ENCODE measurements at regions not wholly inside any gene's neighbourhood (a gene's known extent, or its start where the extent isn't known, plus 50 kb on each side); places are given as distances from the start of the nearest gene placed in this dataset.

DNA sequence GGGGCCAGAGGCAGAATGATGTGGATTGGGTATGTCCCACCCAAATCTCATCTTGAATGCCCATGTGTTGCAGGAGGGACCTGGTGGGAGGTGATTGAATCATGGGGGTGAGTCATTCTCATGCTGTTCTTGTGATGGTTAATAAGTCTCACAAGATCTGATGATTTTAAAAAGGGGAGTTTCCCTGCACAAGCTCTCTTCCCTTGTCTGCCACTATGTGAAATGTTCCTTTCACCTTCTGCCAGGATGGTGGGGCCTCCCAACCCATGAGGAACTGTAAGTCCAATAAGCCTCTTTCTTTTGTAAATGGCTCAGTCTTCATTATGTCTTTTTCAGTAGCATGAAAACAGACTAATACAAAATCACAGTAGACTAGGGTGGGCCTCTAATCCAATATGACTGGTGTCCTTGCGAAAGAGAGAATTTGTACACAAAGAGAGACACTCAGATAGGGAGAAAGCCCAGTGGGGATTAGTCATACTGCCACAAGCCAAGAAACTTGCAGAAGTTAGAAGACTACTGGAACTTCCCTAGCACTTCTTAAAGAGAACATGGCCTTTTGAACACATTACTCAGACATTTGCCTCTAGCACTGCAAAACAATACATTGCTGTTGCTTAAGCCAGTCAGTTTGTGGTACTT is 68.4 kb downstream of the ANXA1 start:
- H3K36me3 Mint-ChIP-seq, result peaks cover 12 to 16% of the 10 kb centered on the region in 2 donors
- DNase-seq (ENCODE audit: low spot score in 2 of 2) (peak in 1 of 2 donors; percentile 32), ATAC-seq (peak; percentile 93 to 96)
- peaks cover under 1 to 5% of the 10 kb centered on the region in 2 donors for H3K9me3 Mint-ChIP-seq
- H3K27ac Mint-ChIP-seq, result peak overlapping the region; percentile 48 to 86

DNA sequence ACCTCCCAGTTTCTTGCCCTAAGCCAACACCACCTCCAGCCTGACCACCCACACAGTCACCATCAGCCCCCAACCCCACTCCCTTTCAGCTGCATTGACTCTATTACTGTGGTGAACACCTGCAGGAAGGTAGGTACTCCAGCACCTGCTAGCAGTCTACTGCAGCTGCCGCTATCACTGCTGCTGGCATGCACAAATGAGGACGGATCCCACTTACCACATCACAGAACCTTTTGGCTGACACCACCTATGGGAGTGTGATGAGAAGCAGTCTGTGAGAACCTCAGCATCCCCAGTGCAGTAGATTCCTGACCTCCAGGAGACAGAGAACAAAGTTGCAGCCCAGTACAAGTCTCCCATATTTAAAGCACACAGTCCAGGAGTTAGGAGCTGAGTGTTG is 71.9 kb downstream of the ANXA1 start:
- ATAC-seq, result no peak
- Mint-ChIP-seq H3K27ac (no peak overlapping the region), H3K36me3 (peaks cover 11 to 14% of the 10 kb centered on the region in 2 donors), H3K9me3 (peaks cover 5 to 6% of the 10 kb centered on the region in 2 donors)
- DNase-seq (ENCODE audit: low spot score in 2 of 2), result no peak

DNA sequence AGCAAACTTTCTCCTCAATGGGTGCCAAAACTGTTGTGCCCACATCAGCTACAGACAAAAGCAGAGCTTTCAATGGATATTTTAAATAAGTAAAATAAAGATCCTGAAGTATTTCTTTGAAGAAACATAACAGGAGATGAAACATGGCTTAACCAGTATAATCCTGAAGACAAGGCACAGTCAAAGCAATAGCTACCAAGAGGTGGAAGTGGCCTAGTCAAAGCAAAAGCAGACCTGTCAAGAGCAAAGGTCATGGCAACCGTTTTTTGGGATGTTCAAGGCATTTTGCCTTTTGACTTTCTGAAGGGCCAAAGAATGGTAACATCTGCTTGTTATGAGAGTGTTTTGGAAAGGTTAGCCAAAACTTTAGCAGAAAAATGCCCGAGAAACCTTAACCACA is 77.9 kb downstream of the ANXA1 start:
- ATAC-seq (peak; percentile 24 to 56), DNase-seq (ENCODE audit: low spot score in 2 of 2) (no peak)
- Mint-ChIP-seq H3K27ac (no peak overlapping the region), H3K9me3 (peaks cover 0 to 6% of the 10 kb centered on the region in 2 donors), H3K36me3 (peaks cover 0 to 8% of the 10 kb centered on the region in 2 donors)

DNA sequence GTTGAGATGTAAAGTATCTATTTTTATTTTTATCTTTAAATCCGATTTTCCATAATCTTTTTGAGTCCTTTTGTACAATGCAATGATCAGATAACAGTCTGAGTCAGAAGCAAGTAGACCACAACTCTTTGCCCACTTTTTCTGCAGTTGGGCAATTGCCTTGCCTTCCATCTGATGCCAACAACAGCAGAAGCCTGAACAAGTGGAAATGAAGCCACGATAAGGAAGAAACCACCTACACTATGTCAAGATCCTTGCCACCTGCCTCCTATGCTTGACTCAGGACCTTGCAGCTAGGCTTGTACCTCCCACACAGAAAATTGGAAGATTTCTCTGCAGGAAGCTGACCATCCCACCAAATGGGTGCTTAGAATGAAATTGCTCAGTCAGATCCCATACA is 78.6 kb downstream of the ANXA1 start:
- Mint-ChIP-seq H3K9me3 (peaks cover 0 to 4% of the 10 kb centered on the region in 2 donors), H3K27ac (no peak overlapping the region), H3K36me3 (peaks cover 0 to 5% of the 10 kb centered on the region in 2 donors)
- DNase-seq (ENCODE audit: low spot score in 2 of 2) (no peak), ATAC-seq (no peak)

DNA sequence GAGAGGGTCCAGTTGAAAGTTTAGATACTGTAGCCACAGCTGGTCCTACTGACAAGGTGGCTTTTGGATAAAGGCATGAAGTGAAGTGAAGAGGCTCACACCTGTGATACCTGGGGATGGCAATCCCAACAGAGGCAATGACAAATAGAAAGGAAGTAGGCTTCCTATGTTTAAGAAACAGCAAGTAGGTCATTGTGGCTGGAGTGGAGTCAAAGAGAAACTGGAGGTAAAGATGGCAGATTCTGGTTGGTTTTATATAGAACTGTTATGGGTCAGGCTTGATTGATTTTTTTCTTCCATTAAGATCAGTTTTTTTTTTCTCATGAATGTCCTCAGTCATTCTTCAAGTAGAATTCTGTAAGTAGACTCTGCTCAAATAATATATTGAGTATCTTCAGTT is 79.5 kb downstream of the ANXA1 start:
- peak; percentile 41 to 80 for ATAC-seq
- no peaks in the 10 kb centered on the region for H3K9me3 Mint-ChIP-seq
- no peak overlapping the region for H3K27ac Mint-ChIP-seq
- DNase-seq (ENCODE audit: low spot score in 2 of 2), result no peak
- no peaks in the 10 kb centered on the region for H3K36me3 Mint-ChIP-seq

DNA sequence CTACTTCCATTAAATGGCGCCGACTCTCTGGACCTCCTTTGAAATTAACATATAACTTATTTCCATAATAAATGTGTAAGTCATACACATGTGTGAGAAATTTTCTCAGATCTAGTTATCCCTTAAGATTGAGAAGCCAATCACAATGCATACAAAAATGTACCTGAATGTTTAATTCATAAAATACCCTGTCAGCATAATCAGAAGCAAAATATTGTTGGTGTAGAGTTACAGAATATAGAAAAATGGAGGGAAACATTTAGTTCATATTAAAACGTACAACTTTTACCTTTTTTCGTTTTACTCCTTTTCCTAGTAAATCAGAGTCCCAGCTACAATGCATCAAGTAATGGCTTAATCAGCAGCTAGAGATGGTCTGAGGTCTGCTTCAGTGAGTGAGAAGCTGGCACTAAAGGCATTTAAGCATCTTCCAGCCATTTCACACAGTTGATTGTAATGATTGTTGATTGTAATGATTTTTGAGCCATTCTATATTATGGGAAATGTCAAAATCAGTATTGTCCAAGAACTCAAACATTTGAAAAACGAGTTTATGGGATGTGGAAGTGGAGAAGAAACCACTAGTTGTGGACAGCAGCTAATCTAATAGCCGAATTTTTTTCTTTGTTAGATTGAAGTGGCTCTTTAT is 81.8 kb downstream of the ANXA1 start:
- no peak for DNase-seq (ENCODE audit: low spot score in 2 of 2)
- ATAC-seq, result no peak
- H3K27ac Mint-ChIP-seq, result no peak overlapping the region
- no peaks in the 10 kb centered on the region for H3K9me3 Mint-ChIP-seq
- no peaks in the 10 kb centered on the region for H3K36me3 Mint-ChIP-seq

DNA sequence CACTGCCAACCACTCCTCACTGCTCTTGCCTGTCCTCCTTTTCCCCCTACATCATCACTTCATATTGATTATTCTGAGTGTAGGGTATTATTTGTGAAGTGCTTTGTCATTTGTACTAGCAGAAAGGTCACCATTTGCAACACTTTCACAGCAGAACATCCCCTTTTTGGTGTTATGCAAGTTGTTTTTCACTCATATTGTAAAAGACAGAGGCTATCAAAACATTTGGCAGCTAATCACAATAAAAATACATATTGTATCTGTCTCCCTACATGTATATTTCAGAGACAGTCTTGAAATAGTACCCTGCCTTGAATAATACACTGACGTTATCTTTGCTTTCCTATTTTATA is 82.3 kb downstream of the ANXA1 start:
- no peak for ATAC-seq
- H3K27ac Mint-ChIP-seq, result no peak overlapping the region

DNA sequence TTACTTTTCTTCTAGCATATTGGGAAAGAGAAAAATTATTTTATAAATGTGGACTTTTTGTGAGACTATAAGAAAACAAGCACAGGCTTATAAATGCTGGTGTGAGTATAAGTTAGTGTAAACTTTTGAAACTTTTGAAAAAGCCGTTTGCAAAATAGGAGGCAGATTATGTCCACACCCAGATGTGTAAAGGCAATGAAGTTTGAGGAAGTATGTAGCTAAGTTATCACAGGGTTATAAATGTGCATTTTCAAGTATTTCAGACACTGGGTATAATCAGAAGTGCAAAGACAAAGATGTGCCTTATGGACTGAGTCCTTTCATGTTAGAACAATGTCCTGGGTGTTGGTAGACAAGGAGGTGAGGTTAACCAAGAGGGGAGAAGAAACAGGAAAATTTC is 85.5 kb downstream of the ANXA1 start:
- DNase-seq (ENCODE audit: low spot score in 2 of 2), result no peak
- no peaks in the 10 kb centered on the region for H3K36me3 Mint-ChIP-seq
- ATAC-seq, result no peak
- H3K27ac Mint-ChIP-seq, result no peak overlapping the region
- no peaks in the 10 kb centered on the region for H3K9me3 Mint-ChIP-seq

More for the DNA sequence above, 82.3 kb downstream of the ANXA1 start:
- DNase-seq (ENCODE audit: low spot score in 2 of 2), result no peak
- no peaks in the 10 kb centered on the region for H3K36me3 Mint-ChIP-seq
- H3K9me3 Mint-ChIP-seq, result no peaks in the 10 kb centered on the region

DNA sequence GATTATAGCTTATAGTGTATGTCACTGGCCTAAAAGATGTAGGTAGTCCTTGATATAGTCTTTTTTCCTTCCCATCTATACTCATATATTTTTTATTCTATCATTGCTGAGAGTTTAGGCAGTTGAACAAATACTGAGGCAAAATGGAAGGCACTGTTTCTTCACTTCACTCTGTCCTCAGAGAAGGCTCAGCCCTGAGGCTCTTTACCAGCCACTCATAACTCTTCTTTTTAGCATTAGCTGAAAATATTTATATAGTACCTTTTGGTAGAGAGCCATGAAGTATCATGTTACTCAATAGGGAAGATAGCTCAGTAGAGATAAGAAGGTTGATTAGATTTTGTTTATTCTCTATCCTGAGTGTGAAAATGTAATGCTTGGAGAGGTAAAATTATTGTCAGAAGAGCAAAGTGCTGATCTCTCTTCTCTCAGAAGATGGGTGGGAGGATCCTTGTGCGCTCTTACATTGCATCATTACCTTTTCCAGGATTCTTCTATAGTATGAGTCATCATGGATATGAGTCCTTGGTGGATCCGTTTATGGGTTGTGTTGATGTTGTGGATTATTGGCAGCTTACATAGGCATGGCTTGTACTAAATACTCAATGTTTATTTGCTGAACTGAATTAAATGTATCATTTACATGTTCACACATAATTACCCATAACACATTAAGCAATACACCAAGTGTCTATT is 88.1 kb downstream of the ANXA1 start:
- no peak for ATAC-seq
- Mint-ChIP-seq H3K9me3 (no peaks in the 10 kb centered on the region), H3K36me3 (no peaks in the 10 kb centered on the region), H3K27ac (no peak overlapping the region)
- DNase-seq (ENCODE audit: low spot score in 2 of 2), result no peak

DNA sequence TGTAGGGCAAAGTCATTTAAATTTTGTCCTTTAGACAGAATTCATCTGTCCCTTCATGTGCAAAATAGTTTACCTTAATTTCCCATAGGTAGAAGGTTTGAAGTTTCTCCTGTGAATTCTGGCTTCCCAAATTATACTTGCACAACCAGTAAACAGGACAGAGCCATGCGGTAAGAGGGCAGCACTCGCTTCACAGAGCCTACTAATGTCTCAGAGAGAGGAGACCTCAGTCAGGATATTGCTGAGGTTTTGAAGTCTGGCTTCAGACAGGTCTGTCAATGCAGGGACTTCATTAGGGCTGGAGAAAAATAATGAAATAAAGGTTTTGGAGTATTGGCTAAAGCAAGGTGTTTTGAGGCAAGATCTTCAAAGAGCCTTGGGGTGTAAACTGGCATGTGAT is 91.4 kb downstream of the ANXA1 start:
- Mint-ChIP-seq H3K9me3 (no peaks in the 10 kb centered on the region), H3K36me3 (no peaks in the 10 kb centered on the region), H3K27ac (no peak overlapping the region)
- ATAC-seq (no peak), DNase-seq (ENCODE audit: low spot score in 2 of 2) (no peak)

DNA sequence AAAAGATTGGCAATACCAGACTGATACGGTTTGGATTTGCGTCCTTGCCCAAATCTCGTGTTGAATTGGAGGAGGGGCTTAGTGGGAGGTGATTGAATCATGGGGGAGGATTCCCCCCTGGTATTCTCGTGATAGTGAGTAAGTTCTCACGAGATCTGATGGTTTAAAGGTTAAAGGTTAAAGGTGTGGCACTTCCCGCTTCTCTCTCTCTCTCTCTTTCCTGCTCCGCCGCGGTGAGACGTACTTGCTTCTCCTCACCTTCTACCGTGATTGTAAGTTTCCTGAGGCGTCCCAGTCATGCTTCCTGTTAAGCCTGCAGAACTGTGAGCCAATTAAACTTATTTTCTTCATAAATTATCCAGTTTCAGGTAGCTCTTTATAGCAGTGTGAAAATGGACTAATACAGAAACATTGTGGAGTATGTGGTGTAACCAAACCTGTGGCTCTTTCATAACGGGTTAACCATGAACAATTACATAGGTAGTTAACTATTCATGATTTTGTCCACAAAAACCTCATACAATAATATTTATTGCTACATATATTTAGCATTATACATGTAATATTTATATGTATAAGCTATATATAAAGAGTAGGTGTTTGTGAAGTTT is 107.5 kb downstream of the ANXA1 start:
- peaks cover 4 to 8% of the 10 kb centered on the region in 2 donors for H3K9me3 Mint-ChIP-seq
- peaks cover 0 to 4% of the 10 kb centered on the region in 2 donors for H3K36me3 Mint-ChIP-seq
- ATAC-seq (no peak), DNase-seq (ENCODE audit: low spot score in 2 of 2) (no peak)
- no peak overlapping the region for H3K27ac Mint-ChIP-seq

DNA sequence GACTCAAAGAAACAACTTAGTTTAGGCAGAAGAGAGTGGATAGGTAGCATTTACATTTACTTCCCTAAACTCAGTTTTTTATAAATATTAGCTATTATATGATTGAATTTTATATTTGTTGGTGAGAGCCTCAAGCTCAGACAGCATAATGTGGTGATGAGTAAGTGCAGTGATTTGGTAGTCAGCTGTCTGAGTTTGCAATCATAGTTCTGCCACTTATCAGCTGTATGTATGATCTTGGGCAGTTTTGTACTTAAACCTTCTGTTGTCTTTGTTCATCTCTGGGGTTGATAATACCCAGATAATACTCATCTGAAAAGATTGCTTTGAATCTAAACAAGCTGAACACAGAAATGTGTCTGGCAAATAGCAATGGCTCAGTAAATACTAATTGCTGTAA is 108.8 kb downstream of the ANXA1 start:
- Mint-ChIP-seq H3K9me3 (peaks cover 3 to 8% of the 10 kb centered on the region in 2 donors), H3K36me3 (peaks cover 0 to 4% of the 10 kb centered on the region in 2 donors), H3K27ac (no peak overlapping the region)
- ATAC-seq (no peak), DNase-seq (ENCODE audit: low spot score in 2 of 2) (no peak)

DNA sequence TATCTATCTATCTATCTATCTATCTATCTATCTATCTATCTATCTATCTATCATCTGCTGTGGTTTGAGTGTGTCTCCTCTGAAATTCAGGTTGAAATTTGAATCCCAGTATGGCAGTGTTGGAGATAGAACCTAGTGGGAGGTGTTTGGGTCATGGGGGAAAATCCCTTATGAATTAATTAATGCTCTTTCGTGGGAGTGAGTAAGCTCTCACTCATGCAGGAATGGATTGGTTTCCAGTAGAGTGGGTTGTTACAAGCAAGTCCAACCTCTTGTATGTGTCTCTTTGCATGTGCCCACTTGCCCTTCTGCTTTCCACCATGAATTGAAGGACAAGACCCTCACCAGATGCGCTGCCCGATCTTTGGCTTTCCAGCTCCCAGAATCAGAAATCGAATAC is 113.0 kb downstream of the ANXA1 start:
- no peaks in the 10 kb centered on the region for H3K36me3 Mint-ChIP-seq
- no peaks in the 10 kb centered on the region for H3K9me3 Mint-ChIP-seq
- DNase-seq (ENCODE audit: low spot score in 2 of 2) (no peak), ATAC-seq (no peak)
- no peak overlapping the region for H3K27ac Mint-ChIP-seq

DNA sequence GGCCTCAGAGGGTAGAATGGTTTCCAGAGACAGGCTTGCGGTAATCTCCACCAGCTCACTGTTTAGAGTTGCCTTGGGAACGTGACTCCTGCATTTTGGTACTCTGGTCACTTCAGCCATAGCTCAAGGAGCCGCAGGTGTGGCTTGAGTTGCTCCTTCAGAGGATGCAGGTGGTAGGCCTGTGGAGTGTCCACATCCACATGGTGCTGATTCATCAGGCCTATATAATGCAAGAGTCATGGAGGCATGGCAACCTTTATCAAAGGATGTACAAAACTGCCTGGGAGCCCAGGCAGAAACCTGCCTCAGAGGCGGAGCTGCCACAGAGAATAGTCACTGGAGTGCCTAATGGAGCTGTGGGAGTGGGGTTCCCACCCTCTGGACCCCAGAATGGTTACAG is 114.2 kb downstream of the ANXA1 start:
- ATAC-seq, result no peak
- DNase-seq (ENCODE audit: low spot score in 2 of 2), result no peak
- Mint-ChIP-seq H3K36me3 (no peaks in the 10 kb centered on the region), H3K9me3 (no peaks in the 10 kb centered on the region), H3K27ac (no peak overlapping the region)

DNA sequence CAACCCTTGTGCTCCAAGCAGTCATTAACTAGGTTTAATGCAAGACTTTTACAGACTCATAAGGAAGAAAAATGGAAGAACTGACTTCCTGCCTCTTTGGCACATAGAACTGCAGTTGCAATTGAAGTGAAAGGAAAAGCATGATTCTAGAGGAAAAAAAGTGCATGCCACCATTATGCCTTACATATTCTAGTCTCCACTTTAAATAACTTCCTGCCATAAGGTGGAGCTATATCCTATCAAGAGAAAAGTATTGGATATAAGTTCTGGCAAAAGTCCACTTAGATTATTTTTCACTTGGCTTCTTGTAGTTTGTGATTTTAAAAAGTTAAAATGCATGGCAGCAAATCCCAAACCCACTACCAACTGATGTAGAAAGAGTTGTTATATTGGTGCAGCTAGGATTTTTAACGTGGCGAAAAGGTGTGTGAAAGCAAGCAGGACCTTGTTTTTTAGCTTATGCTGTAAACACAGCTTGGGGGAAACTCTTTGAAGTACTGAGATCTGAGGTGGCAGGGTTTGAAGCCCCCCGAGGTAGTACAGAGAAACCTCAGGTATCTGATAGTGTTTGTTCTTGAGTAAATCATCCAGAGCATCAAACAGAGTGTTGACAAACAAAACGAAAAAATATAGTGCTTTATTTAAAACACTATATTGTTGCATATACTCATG is 117.9 kb downstream of the ANXA1 start:
- no peak for ATAC-seq
- no peaks in the 10 kb centered on the region for H3K36me3 Mint-ChIP-seq

DNA sequence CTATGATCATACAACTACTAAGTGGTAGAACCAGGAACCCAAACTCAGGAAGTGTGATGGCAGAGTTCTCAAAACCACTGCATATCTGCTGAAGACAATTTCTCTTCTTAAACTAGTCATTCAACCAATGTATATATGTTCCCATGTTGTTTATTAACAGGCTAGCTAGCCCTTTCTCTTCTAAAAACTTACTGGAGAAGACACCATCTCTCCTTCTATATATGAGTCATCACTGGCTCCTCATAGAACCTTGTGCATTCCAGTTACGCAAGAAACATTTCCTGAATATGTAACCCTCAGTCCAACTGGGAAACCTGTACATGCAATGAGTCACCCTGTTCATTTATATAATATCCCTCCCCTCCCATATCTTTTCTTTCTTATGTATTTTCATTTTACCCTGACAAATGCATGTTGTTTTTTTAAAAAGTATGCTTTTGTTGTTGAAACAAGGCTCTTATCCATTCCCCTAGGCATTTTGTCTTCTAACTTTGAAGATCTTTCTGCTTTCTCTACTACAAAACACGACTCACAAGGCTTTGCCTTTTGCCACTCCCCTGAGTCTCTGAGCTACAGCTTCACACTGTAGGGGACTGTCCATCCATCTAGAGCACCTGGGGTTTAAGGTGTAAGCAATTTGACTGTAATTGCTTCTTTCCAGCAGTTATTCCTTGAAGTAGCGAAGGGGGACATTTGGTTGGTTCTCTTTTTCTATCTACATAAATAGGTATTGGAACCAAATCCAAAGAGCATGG is 119.5 kb downstream of the ANXA1 start:
- ATAC-seq (no peak), DNase-seq (ENCODE audit: low spot score in 2 of 2) (no peak)
- Mint-ChIP-seq H3K36me3 (no peaks in the 10 kb centered on the region), H3K27ac (no peak overlapping the region), H3K9me3 (no peaks in the 10 kb centered on the region)

More for the DNA sequence above, 117.9 kb downstream of the ANXA1 start:
- no peak overlapping the region for H3K27ac Mint-ChIP-seq
- no peak for DNase-seq (ENCODE audit: low spot score in 2 of 2)
- no peaks in the 10 kb centered on the region for H3K9me3 Mint-ChIP-seq

All from activated naive CD4-positive, alpha-beta T cell treated with anti-CD3 and anti-CD28 coated beads, Interleukin-2, amount 50 U/mL, for 72 hours (primary cell).